HUES6 (cell line): ENCODE measurements at regions not wholly inside any gene's neighbourhood (a gene's known extent, or its start where the extent isn't known, plus 50 kb on each side); places are given as distances from the start of the nearest gene placed in this dataset.

Experiments used
- H3K27ac ChIP-seq: 2 replicates; pipeline ENCODE4 v1.7.0; 2013; ENCODE audit warnings: low read depth, mild to moderate bottlenecking, low read length, inconsistent platforms
- H3K27me3 ChIP-seq: 2 replicates; pipeline ENCODE4 v1.6.1; 2013; ENCODE audit warnings: low read length; ENCODE audit not compliant: control insufficient read depth, insufficient read depth
- H3K36me3 ChIP-seq: 2 replicates; pipeline ENCODE4 v1.6.1; 2013; ENCODE audit warnings: low read length; ENCODE audit not compliant: control insufficient read depth, insufficient read depth
- H3K4me1 ChIP-seq: 2 replicates; pipeline ENCODE4 v1.6.1; 2013; ENCODE audit warnings: low read length; ENCODE audit not compliant: control insufficient read depth, insufficient read depth
- H3K4me3 ChIP-seq: 2 replicates; pipeline ENCODE4 v1.5.1; 2013; ENCODE audit warnings: low read depth, low read length
- H3K9ac ChIP-seq: one replicate; pipeline ENCODE4 v1.6.1; 2013; ENCODE audit warnings: mild to moderate bottlenecking, low read length
- H3K9me3 ChIP-seq: 2 replicates; pipeline ENCODE4 v1.6.1; 2013; ENCODE audit warnings: low read depth, low read length; ENCODE audit not compliant: control insufficient read depth, insufficient read depth

GRCh38 chr1:55893155-55893554 is 678.0 kb upstream of the USP24 start:
- Histone ChIP-seq H3K27me3 (no peaks in the 10 kb centered on the region), H3K4me1 (no peaks in the 10 kb centered on the region), H3K27ac (no peak overlapping the region), H3K4me3 (no peak overlapping the region), H3K36me3 (no peaks in the 10 kb centered on the region), H3K9me3 (no peaks in the 10 kb centered on the region), H3K9ac (no peak overlapping the region)

GRCh38 chr1:55888685-55889317 is 673.6 kb upstream of the USP24 start:
- H3K27me3 ChIP-seq = no peaks in the 10 kb centered on the region
- H3K9ac ChIP-seq = no peak overlapping the region
- no peaks in the 10 kb centered on the region for H3K4me1 ChIP-seq
- no peak overlapping the region for H3K4me3 ChIP-seq
- no peaks in the 10 kb centered on the region for H3K36me3 ChIP-seq
- H3K27ac ChIP-seq = no peak overlapping the region
- no peaks in the 10 kb centered on the region for H3K9me3 ChIP-seq

GRCh38 chr1:55886856-55887712 is 671.9 kb upstream of the USP24 start:
- Histone ChIP-seq H3K4me3 (no peak overlapping the region), H3K4me1 (no peaks in the 10 kb centered on the region), H3K9ac (no peak overlapping the region), H3K36me3 (no peaks in the 10 kb centered on the region), H3K27ac (no peak overlapping the region), H3K9me3 (no peaks in the 10 kb centered on the region), H3K27me3 (no peaks in the 10 kb centered on the region)

- Histone ChIP-seq H3K36me3 (no peaks in the 10 kb centered on the region), H3K9me3 (no peaks in the 10 kb centered on the region), H3K4me3 (no peak overlapping the region), H3K9ac (no peak overlapping the region), H3K27ac (no peak overlapping the region), H3K27me3 (no peaks in the 10 kb centered on the region), H3K4me1 (no peaks in the 10 kb centered on the region)
These were observed 670.5 kb upstream of the USP24 start for GRCh38 chr1:55885619-55886018.

- Histone ChIP-seq H3K27ac (no peak overlapping the region), H3K9ac (no peak overlapping the region), H3K27me3 (no peaks in the 10 kb centered on the region), H3K4me3 (no peak overlapping the region), H3K4me1 (no peaks in the 10 kb centered on the region), H3K36me3 (no peaks in the 10 kb centered on the region), H3K9me3 (no peaks in the 10 kb centered on the region)
These were observed 667.8 kb upstream of the USP24 start for GRCh38 chr1:55882931-55883330.

- Histone ChIP-seq H3K36me3 (no peaks in the 10 kb centered on the region), H3K27ac (no peak overlapping the region), H3K27me3 (no peaks in the 10 kb centered on the region), H3K4me1 (no peaks in the 10 kb centered on the region), H3K4me3 (no peak overlapping the region), H3K9me3 (no peaks in the 10 kb centered on the region), H3K9ac (no peak overlapping the region)
These were observed 664.2 kb upstream of the USP24 start for GRCh38 chr1:55879346-55879745.

- no peak overlapping the region for H3K27ac ChIP-seq
- H3K27me3 ChIP-seq = no peaks in the 10 kb centered on the region
- H3K4me1 ChIP-seq = no peaks in the 10 kb centered on the region
- no peak overlapping the region for H3K9ac ChIP-seq
- no peaks in the 10 kb centered on the region for H3K9me3 ChIP-seq
- no peaks in the 10 kb centered on the region for H3K36me3 ChIP-seq
- H3K4me3 ChIP-seq = no peak overlapping the region
These were observed 662.5 kb upstream of the USP24 start for GRCh38 chr1:55877437-55878232.

GRCh38 chr1:55876276-55877060 is 661.3 kb upstream of the USP24 start:
- H3K36me3 ChIP-seq = no peaks in the 10 kb centered on the region
- H3K9me3 ChIP-seq = no peaks in the 10 kb centered on the region
- H3K4me1 ChIP-seq = no peaks in the 10 kb centered on the region
- H3K27ac ChIP-seq = no peak overlapping the region
- H3K4me3 ChIP-seq = no peak overlapping the region
- no peak overlapping the region for H3K9ac ChIP-seq
- no peaks in the 10 kb centered on the region for H3K27me3 ChIP-seq

- Histone ChIP-seq H3K27ac (no peak overlapping the region), H3K36me3 (no peaks in the 10 kb centered on the region), H3K9ac (no peak overlapping the region), H3K27me3 (no peaks in the 10 kb centered on the region), H3K9me3 (no peaks in the 10 kb centered on the region), H3K4me3 (no peak overlapping the region), H3K4me1 (no peaks in the 10 kb centered on the region)
These were observed 654.9 kb upstream of the USP24 start for GRCh38 chr1:55870106-55870505.

- Histone ChIP-seq H3K36me3 (no peaks in the 10 kb centered on the region), H3K27ac (no peak overlapping the region), H3K4me3 (no peak overlapping the region), H3K4me1 (no peaks in the 10 kb centered on the region), H3K9ac (no peak overlapping the region), H3K9me3 (no peaks in the 10 kb centered on the region), H3K27me3 (no peaks in the 10 kb centered on the region)
These were observed 653.9 kb upstream of the USP24 start for GRCh38 chr1:55869065-55869464.
